ENCODE measurements at regions not wholly inside any gene's neighbourhood (a gene's known extent, or its start where the extent isn't known, plus 50 kb on each side); places are given as distances from the start of the nearest gene placed in this dataset.

GRCh38 chr6:25224242-25224641 lies 54.9 kb upstream of the CARMIL1 start:
- TF ChIP-seq BHLHE40 (IDR thresholded peaks at IDR 0.05; ENCODE audit: borderline replicate concordance in 1 of 2, low read depth in 2 of 2, low read length in 1 of 2), result no peak
- TF ChIP-seq BRCA1 (IDR thresholded peaks at IDR 0.05; ENCODE audit: low read depth, low read length), result no peak
- no peak for TF ChIP-seq CTCF (IDR thresholded peaks at IDR 0.05 in 2 of 3, conservative IDR thresholded peaks at IDR 0.05 in 1 of 3; ENCODE audit: control insufficient read depth in 2 of 3, extremely low read depth in 1 of 3, insufficient read depth in 1 of 3, low read depth in 3 of 3, low read length in 3 of 3)

Data from GM12878 (cell line).